MM.1S (cell line): ENCODE measurements at regions not wholly inside any gene's neighbourhood (a gene's known extent, or its start where the extent isn't known, plus 50 kb on each side); places are given as distances from the start of the nearest gene placed in this dataset.

Source experiments
- CTCF ChIP-seq: fragments of 300-600 bp; sonication (generic); IDR thresholded peaks from 2 replicates; pipeline ENCODE4 v1.5.1; 2016; ENCODE audit warnings: antibody characterized with exemption, low read length, mixed read lengths
- EZH2 ChIP-seq: fragments of 300-600 bp; sonication (generic); optimal IDR thresholded peaks from 2 replicates; pipeline ENCODE3; 2017; ENCODE audit warnings: low read depth, mild to moderate bottlenecking, antibody characterized with exemption, low read length, mixed read lengths

- TF ChIP-seq CTCF, result no peak
- TF ChIP-seq EZH2, result no peak
Measured at GRCh38 chr14:88941414-88941813, 117.0 kb downstream of the TTC8 start.
